HUES48 (cell line): ENCODE measurements at regions not wholly inside any gene's neighbourhood (a gene's known extent, or its start where the extent isn't known, plus 50 kb on each side); places are given as distances from the start of the nearest gene placed in this dataset.
A peak's percentile ranks its signal among the peaks of the same experiment; 100 is the strongest.

ENCODE experiments used
- H3K27ac ChIP-seq: one replicate; pipeline ENCODE4 v1.7.0; 2013; ENCODE audit warnings: low read depth, low read length, inconsistent platforms
- H3K27me3 ChIP-seq: 2 replicates; pipeline ENCODE4 v1.6.1; 2013; ENCODE audit warnings: mild to moderate bottlenecking, low read length; ENCODE audit not compliant: control insufficient read depth, insufficient read depth
- H3K36me3 ChIP-seq: 2 replicates; pipeline ENCODE4 v1.6.1; 2013; ENCODE audit warnings: low read length; ENCODE audit not compliant: control insufficient read depth, insufficient read depth
- H3K4me1 ChIP-seq: 2 replicates; pipeline ENCODE4 v1.6.1; 2013; ENCODE audit warnings: mild to moderate bottlenecking, low read length; ENCODE audit not compliant: control insufficient read depth, insufficient read depth
- H3K4me3 ChIP-seq: 2 replicates; pipeline ENCODE4 v1.5.1; 2013; ENCODE audit warnings: mild to moderate bottlenecking, low read depth, low read length
- H3K9ac ChIP-seq: 2 replicates; pipeline ENCODE4 v1.6.1; 2013; ENCODE audit warnings: mild to moderate bottlenecking, low read depth, low read length, moderate library complexity
- H3K9me3 ChIP-seq: 2 replicates; pipeline ENCODE4 v1.6.1; 2013; ENCODE audit warnings: low read length; ENCODE audit not compliant: control insufficient read depth, insufficient read depth

- Histone ChIP-seq H3K9me3 (no peaks in the 10 kb centered on the region), H3K9ac (no peak overlapping the region), H3K27me3 (no peaks in the 10 kb centered on the region), H3K4me1 (no peaks in the 10 kb centered on the region), H3K27ac (no peak overlapping the region), H3K4me3 (no peak overlapping the region), H3K36me3 (no peaks in the 10 kb centered on the region)
Measured at GRCh38 chr7:148950806-148951205, 66.7 kb upstream of the EZH2 start.

DNA sequence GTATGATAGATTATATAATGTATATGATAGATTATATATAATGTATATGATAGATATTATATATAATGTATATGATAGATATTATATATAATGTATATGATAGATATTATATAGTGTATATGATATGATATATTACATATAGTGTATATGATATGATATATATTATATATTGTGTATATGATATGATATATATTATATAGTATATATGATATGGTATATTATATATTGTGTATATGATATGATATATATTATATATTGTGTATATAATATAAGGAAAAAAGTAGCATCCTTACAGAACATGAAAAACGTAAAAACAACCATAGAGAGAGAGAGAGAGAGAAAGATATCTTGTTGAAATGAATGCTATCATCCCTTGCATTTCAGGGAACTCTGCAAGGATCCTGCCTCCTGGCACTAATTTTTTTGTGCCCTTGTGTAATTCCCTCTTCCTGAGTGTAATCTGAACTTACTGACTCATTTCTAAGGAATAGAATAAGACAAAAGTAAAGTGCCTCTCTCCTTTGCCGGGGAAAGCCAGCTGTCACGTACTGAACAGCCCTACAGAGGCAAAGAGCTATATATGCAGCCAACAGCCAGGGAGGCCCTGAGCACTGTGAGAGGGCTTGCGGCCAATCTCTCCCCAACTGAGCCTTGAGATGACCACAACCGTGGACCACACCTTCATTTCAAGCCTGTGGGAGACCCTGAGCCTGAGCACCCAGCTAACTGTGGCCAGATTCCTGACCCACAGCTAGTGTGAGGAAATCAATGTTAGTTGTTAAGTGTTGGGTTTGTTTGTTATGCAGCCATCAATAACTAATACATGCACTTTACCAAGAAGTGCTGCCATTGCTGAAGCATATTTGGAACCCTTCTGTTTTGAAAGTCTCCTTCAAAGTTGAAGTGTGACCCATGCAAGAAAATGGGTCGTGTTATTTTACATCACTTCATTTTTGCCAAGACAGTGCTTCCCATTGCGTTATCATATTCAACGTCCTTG, 61.1 kb upstream of the EZH2 start:
- no peak overlapping the region for H3K4me3 ChIP-seq
- H3K4me1 ChIP-seq = no peaks in the 10 kb centered on the region
- H3K27me3 ChIP-seq = peaks cover 6% of the 10 kb centered on the region; the same call in 1 of the 2 replicates
- H3K27ac ChIP-seq = no peak overlapping the region
- H3K9ac ChIP-seq = no peak overlapping the region
- H3K9me3 ChIP-seq = no peaks in the 10 kb centered on the region
- H3K36me3 ChIP-seq = no peaks in the 10 kb centered on the region

GRCh38 chr7:148941598-148942275, 57.6 kb upstream of the EZH2 start:
- no peaks in the 10 kb centered on the region for H3K4me1 ChIP-seq
- peak overlapping the region; percentile 83; the same call in 1 of the 2 replicates for H3K9ac ChIP-seq
- no peaks in the 10 kb centered on the region for H3K9me3 ChIP-seq
- H3K27me3 ChIP-seq = peaks cover 6% of the 10 kb centered on the region; the same call in 1 of the 2 replicates
- peak overlapping the region; percentile 91 for H3K4me3 ChIP-seq
- no peaks in the 10 kb centered on the region for H3K36me3 ChIP-seq
- H3K27ac ChIP-seq = no peak overlapping the region

DNA sequence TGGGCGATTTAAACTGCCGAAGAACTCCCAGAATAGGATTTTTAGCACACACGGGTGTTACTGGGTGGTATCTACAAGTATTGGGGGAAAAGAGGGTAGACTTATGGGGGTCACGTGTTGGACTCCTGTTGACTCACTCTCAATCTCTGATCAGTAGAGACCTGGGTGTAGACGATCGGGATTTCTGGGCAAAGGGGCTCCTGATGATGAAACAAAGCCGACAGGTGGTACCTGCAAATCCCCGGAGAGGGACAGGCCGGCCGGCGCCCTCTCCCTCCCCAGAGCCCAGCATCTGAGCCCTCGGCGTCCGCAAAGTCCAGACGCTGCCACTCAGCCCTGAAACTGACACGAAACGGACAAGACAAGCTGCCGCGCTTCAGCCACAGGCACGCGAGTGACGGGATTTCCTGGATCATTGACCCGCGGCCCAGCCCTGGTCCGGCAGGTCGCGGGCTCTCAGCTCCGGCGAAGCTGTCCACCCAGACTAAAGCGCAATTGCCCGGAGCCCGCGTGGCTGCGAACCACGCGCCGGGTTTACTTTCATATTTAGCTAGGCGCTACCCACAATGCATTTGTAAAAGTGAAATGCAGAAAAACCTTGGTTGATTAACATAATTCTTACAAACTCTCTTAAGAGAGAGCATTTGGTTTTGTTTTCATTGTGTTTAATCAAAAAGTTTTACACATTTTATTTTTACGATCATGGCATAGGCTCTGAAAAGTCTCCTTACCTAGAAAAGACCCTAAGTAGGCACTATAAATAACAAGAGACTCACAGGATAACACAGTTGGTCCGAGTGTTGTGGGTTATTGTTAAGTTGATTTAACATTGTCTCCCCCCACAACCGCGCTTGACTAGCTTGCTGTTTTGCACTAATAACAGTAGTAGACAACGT, 56.9 kb upstream of the EZH2 start:
- Histone ChIP-seq H3K9ac (peak overlapping the region; percentile 83), H3K4me1 (no peaks in the 10 kb centered on the region), H3K4me3 (peak overlapping the region; percentile 91), H3K36me3 (no peaks in the 10 kb centered on the region), H3K27me3 (peaks cover 6% of the 10 kb centered on the region; the same call in 1 of the 2 replicates), H3K9me3 (no peaks in the 10 kb centered on the region), H3K27ac (no peak overlapping the region)

DNA sequence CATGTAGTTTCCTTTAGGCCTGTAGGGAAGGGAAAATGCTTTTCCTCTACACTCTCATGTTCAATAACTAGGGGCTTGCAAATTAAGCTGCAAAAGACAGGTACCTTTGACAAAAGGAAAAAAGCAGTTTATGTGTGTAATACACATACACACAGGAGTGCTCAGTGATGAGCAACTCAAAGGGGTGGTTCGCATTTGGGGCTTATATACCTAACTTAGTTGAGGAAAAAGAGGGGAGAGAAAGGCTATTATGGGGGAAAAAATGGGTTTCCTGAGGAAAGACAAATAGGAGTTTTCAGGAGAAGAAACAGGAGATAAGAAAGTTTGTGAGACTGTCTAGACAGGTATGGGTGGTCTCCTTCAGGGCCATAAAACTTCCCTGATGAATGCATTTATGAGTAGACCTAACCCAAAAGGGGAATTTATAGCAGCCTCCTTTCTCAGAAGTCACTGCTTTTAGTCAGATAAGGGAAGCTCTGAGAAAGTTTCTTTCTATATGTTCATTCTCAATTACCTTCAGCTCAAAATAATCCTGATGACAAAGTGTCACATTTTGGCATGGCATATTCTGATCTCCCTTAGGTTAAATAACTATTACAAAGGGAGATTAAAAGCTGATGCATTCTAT, 55.2 kb upstream of the EZH2 start:
- Histone ChIP-seq H3K4me3 (no peak overlapping the region), H3K9ac (no peak overlapping the region), H3K4me1 (no peaks in the 10 kb centered on the region), H3K27me3 (peaks cover 6% of the 10 kb centered on the region; the same call in 1 of the 2 replicates), H3K27ac (no peak overlapping the region), H3K36me3 (no peaks in the 10 kb centered on the region), H3K9me3 (no peaks in the 10 kb centered on the region)

GRCh38 chr7:148935451-148935850, 51.4 kb upstream of the EZH2 start:
- Histone ChIP-seq H3K4me1 (no peaks in the 10 kb centered on the region), H3K9me3 (no peaks in the 10 kb centered on the region), H3K4me3 (no peak overlapping the region), H3K9ac (no peak overlapping the region), H3K27me3 (peaks cover 2% of the 10 kb centered on the region; the same call in 1 of the 2 replicates), H3K27ac (no peak overlapping the region), H3K36me3 (no peaks in the 10 kb centered on the region)
